SK-N-SH treated with all-trans-retinoic acid at 6 μM for 48 hours (cell line): ENCODE measurements at regions not wholly inside any gene's neighbourhood (a gene's known extent, or its start where the extent isn't known, plus 50 kb on each side); places are given as distances from the start of the nearest gene placed in this dataset.

Experiments
- ATAC-seq: fragments of 200-7000 bp; cut with Tn5 transposase; 3 replicates; pipeline ENCODE4 v1.9.1; 2020; ENCODE audit warnings: mild to moderate bottlenecking, moderate library complexity
- ARNTL ChIP-seq: fragments of 450-650 bp; formaldehyde crosslinking; IDR thresholded peaks from 2 replicates; pipeline ENCODE4 v1.5.0; 2020; ENCODE audit warnings: low read depth, mild to moderate bottlenecking, moderate library complexity, borderline replicate concordance
- BACH2 ChIP-seq: fragments of 250-450 bp; sonication (Bioruptor Pico); IDR thresholded peaks from 2 replicates; pipeline ENCODE4 v1.9.0; 2021; ENCODE audit warnings: mild to moderate bottlenecking, borderline replicate concordance
- CREB5 ChIP-seq: fragments of 250-450 bp; sonication (Bioruptor Pico); IDR thresholded peaks from 2 replicates; pipeline ENCODE4 v1.5.1; 2020; ENCODE audit warnings: low read depth, mild to moderate bottlenecking, moderate library complexity
- CSDC2 ChIP-seq: fragments of 250-450 bp; sonication (Bioruptor Pico); IDR thresholded peaks from 2 replicates; pipeline ENCODE4 v1.5.0; 2020; ENCODE audit warnings: mild to moderate bottlenecking, moderate library complexity
- CSRNP3 ChIP-seq: fragments of 250-450 bp; sonication (Bioruptor Pico); IDR thresholded peaks from 2 replicates; pipeline ENCODE4 v1.5.1; 2021; ENCODE audit warnings: mild to moderate bottlenecking, moderate library complexity
- ESRRG ChIP-seq: fragments of 250-450 bp; sonication (Bioruptor Pico); IDR thresholded peaks from 2 replicates; pipeline ENCODE4 v1.6.1; 2021; ENCODE audit warnings: mild to moderate bottlenecking
- ISL1 ChIP-seq: fragments of 250-450 bp; sonication (Bioruptor Pico); IDR thresholded peaks from 2 replicates; pipeline ENCODE4 v2.1.2; 2022; ENCODE audit warnings: mild to moderate bottlenecking, moderate library complexity
- OSR1 ChIP-seq: fragments of 250-450 bp; sonication (Bioruptor Pico); IDR thresholded peaks from 2 replicates; pipeline ENCODE4 v1.8.0; 2022; ENCODE audit warnings: moderate library complexity, mild to moderate bottlenecking, inconsistent platforms
- PATZ1 ChIP-seq: fragments of 250-450 bp; sonication (Bioruptor Pico); IDR thresholded peaks from 2 replicates; pipeline ENCODE4 v1.8.0; 2020; ENCODE audit warnings: mild to moderate bottlenecking, moderate library complexity, borderline replicate concordance
- POU6F1 ChIP-seq: fragments of 250-450 bp; sonication (Bioruptor Pico); IDR thresholded peaks from 2 replicates; pipeline ENCODE4 v1.8.0; 2021; ENCODE audit warnings: low read depth, mild to moderate bottlenecking, moderate library complexity, borderline replicate concordance
- PPARA ChIP-seq: fragments of 250-450 bp; sonication (Bioruptor Pico); IDR thresholded peaks from 2 replicates; pipeline ENCODE4 v1.5.0; 2020; ENCODE audit warnings: mild to moderate bottlenecking, borderline replicate concordance
- RARB ChIP-seq: fragments of 250-450 bp; sonication (Bioruptor Pico); IDR thresholded peaks from 2 replicates; pipeline ENCODE4 v1.8.0; 2021; ENCODE audit warnings: mild to moderate bottlenecking, moderate library complexity
- SNAI2 ChIP-seq: fragments of 250-450 bp; sonication (Bioruptor Pico); IDR thresholded peaks from 2 replicates; pipeline ENCODE4 v1.5.0; 2020; ENCODE audit warnings: mild to moderate bottlenecking, moderate library complexity
- TCF4 ChIP-seq: fragments of 250-450 bp; sonication (Bioruptor Pico); IDR thresholded peaks from 2 replicates; pipeline ENCODE4 v1.8.0; 2021; ENCODE audit warnings: mild to moderate bottlenecking, moderate library complexity, borderline replicate concordance
- TOX ChIP-seq: fragments of 250-450 bp; sonication (Bioruptor Pico); IDR thresholded peaks from 2 replicates; pipeline ENCODE4 v1.8.0; 2021; ENCODE audit warnings: mild to moderate bottlenecking, moderate library complexity, borderline replicate concordance
- TSHZ2 ChIP-seq: fragments of 250-450 bp; sonication (Bioruptor Pico); IDR thresholded peaks from 2 replicates; pipeline ENCODE4 v1.5.0; 2020; ENCODE audit warnings: mild to moderate bottlenecking, moderate library complexity
- ZC3H10 ChIP-seq: fragments of 250-450 bp; sonication (Bioruptor Pico); IDR thresholded peaks from 2 replicates; pipeline ENCODE4 v1.5.1; 2021; ENCODE audit warnings: mild to moderate bottlenecking, moderate library complexity
- ZFP30 ChIP-seq: fragments of 450-650 bp; formaldehyde crosslinking; IDR thresholded peaks from 2 replicates; pipeline ENCODE4 v1.5.0; 2022; ENCODE audit warnings: mild to moderate bottlenecking, moderate library complexity
- ZNF70 ChIP-seq: fragments of 450-650 bp; formaldehyde crosslinking; IDR thresholded peaks from 2 replicates; pipeline ENCODE4 v1.5.0; 2020; ENCODE audit warnings: mild to moderate bottlenecking, moderate library complexity
- ZNF8 ChIP-seq: fragments of 450-650 bp; formaldehyde crosslinking; IDR thresholded peaks from 2 replicates; pipeline ENCODE4 v1.5.0; 2020; ENCODE audit warnings: mild to moderate bottlenecking, moderate library complexity

DNA sequence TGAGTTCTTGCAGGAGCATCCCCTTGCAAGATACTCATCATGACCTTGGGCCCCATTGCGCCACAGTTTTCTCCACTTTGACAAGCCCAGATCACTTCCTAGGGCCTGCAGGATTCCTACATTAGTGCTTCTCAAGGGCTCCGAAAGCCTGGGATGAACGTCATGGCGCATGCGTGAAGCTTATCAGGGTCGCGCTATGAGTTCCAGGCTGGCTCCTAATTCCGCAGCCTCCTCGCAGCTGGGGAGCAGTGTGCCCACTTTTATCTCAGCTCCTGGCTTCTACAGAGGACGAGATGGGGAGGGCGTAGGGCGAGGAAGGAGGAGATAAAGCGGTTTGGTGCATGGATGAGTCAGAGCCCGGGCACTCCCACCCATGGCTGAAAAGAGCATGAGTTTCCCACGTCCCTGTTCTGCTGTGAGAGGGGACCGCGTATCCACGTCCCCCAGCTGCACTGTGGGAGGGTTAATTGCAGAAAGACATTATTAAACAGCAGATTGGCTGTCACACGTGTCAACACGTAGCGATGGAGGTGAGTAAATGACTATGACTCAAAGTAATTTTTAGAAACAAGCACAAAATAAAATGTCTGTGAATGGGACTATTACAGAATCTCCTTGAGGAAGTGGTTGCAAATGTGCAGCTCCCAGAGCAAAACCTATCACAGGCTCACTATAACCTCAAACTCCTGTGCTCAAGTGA, 72.9 kb upstream of the DSP start:
- TF ChIP-seq ZNF70 (CRISPR knock-in tag), result no peak
- no peak for TF ChIP-seq CSDC2
- TF ChIP-seq RARB (CRISPR knock-in tag), result no peak
- TF ChIP-seq TSHZ2 (CRISPR knock-in tag), result no peak
- no peak for TF ChIP-seq ZFP30 (CRISPR knock-in tag)
- no peak for TF ChIP-seq BACH2 (CRISPR knock-in tag)
- TF ChIP-seq CREB5 (CRISPR knock-in tag), result no peak
- TF ChIP-seq ISL1 (CRISPR knock-in tag), result no peak
- TF ChIP-seq SNAI2 (CRISPR knock-in tag), result no peak
- TF ChIP-seq PATZ1 (CRISPR knock-in tag), result no peak
- TF ChIP-seq CSRNP3 (CRISPR knock-in tag), result no peak
- no peak for TF ChIP-seq ARNTL (CRISPR knock-in tag)
- TF ChIP-seq POU6F1, result no peak
- TF ChIP-seq TCF4, result no peak
- no peak for TF ChIP-seq ZNF8 (CRISPR knock-in tag)
- TF ChIP-seq TOX, result no peak
- no peak for TF ChIP-seq ESRRG (CRISPR knock-in tag)
- TF ChIP-seq PPARA (CRISPR knock-in tag), result no peak
- ATAC-seq, result peak; percentile 91

GRCh38 chr6:7469696-7470095, 71.8 kb upstream of the DSP start:
- TF ChIP-seq TCF4, result no peak
- no peak for TF ChIP-seq PATZ1 (CRISPR knock-in tag)
- no peak for TF ChIP-seq ZFP30 (CRISPR knock-in tag)
- no peak for TF ChIP-seq BACH2 (CRISPR knock-in tag)
- TF ChIP-seq ZC3H10 (CRISPR knock-in tag), result no peak
- no peak for TF ChIP-seq OSR1 (CRISPR knock-in tag)
- no peak for TF ChIP-seq ESRRG (CRISPR knock-in tag)
- no peak for TF ChIP-seq RARB (CRISPR knock-in tag)
- TF ChIP-seq CREB5 (CRISPR knock-in tag), result no peak
- TF ChIP-seq CSRNP3 (CRISPR knock-in tag), result no peak

More at GRCh38 chr6:7469696-7470095, 71.8 kb upstream of the DSP start:
- ATAC-seq, result no peak
